Skeletal muscle tissue (tissue), 3 donors: ENCODE measurements at regions not wholly inside any gene's neighbourhood (a gene's known extent, or its start where the extent isn't known, plus 50 kb on each side); places are given as distances from the start of the nearest gene placed in this dataset.

Source experiments
- H3K27ac ChIP-seq: one replicate; pipeline ENCODE4 v1.7.0; 2013; ENCODE audit warnings: mild to moderate bottlenecking, low read depth, low read length, inconsistent platforms
- H3K27me3 ChIP-seq, 3 donors: one replicate each; pipeline ENCODE4 v1.7.0; 2013; ENCODE audit warnings: low read length in 3 of 3; ENCODE audit not compliant: control insufficient read depth in 3 of 3, insufficient read depth in 3 of 3
- H3K36me3 ChIP-seq, 3 donors: one replicate each; pipeline ENCODE4 v1.7.0; 2013; ENCODE audit warnings: low read length in 3 of 3; ENCODE audit not compliant: control insufficient read depth in 3 of 3, insufficient read depth in 3 of 3
- H3K4me1 ChIP-seq, 3 donors: one replicate each; pipeline ENCODE4 v1.7.0; 2013; ENCODE audit warnings: low read length in 3 of 3, mild to moderate bottlenecking in 3 of 3; ENCODE audit not compliant: control insufficient read depth in 3 of 3, insufficient read depth in 3 of 3
- H3K4me3 ChIP-seq, 3 donors: one replicate each; pipeline ENCODE4 v1.7.0; 2013; ENCODE audit warnings: low read length in 3 of 3
- H3K9ac ChIP-seq, 3 donors: one replicate each; pipeline ENCODE4 v1.7.0; 2013; ENCODE audit warnings: low read length in 3 of 3, mild to moderate bottlenecking in 3 of 3, moderate library complexity in 2 of 3, low read depth in 1 of 3
- H3K9me3 ChIP-seq, 3 donors: one replicate each; pipeline ENCODE4 v1.7.0; 2013; ENCODE audit warnings: low read length in 3 of 3; ENCODE audit not compliant: control insufficient read depth in 3 of 3
- donor health status: Osteomylitis.

- Histone ChIP-seq H3K4me1 (no peaks in the 10 kb centered on the region), H3K4me3 (no peak overlapping the region), H3K27ac (no peak overlapping the region), H3K27me3 (peaks cover 6 to 22% (median 17%) of the 10 kb centered on the region in 3 donors), H3K36me3 (no peaks in the 10 kb centered on the region), H3K9me3 (no peaks in the 10 kb centered on the region), H3K9ac (no peak overlapping the region)
Observed at GRCh38 chr10:2917926-2918325, 149.4 kb upstream of the PFKP start.

GRCh38 chr10:2915412-2915811 is 151.9 kb upstream of the PFKP start:
- Histone ChIP-seq H3K27ac (no peak overlapping the region), H3K4me3 (no peak overlapping the region), H3K9ac (no peak overlapping the region), H3K4me1 (no peaks in the 10 kb centered on the region), H3K9me3 (no peaks in the 10 kb centered on the region), H3K27me3 (peaks cover 0 to 13% (median 10%) of the 10 kb centered on the region in 3 donors), H3K36me3 (no peaks in the 10 kb centered on the region)

GRCh38 chr10:2914741-2915140 is 152.6 kb upstream of the PFKP start:
- no peak overlapping the region for H3K4me3 ChIP-seq
- no peaks in the 10 kb centered on the region for H3K4me1 ChIP-seq
- H3K36me3 ChIP-seq = no peaks in the 10 kb centered on the region
- peaks cover 0 to 13% (median 10%) of the 10 kb centered on the region in 3 donors for H3K27me3 ChIP-seq
- no peak overlapping the region for H3K9ac ChIP-seq
- H3K27ac ChIP-seq = no peak overlapping the region
- H3K9me3 ChIP-seq = no peaks in the 10 kb centered on the region

- Histone ChIP-seq H3K4me1 (no peaks in the 10 kb centered on the region), H3K27me3 (peaks cover 0 to 13% (median 10%) of the 10 kb centered on the region in 3 donors), H3K27ac (no peak overlapping the region), H3K9ac (no peak overlapping the region), H3K36me3 (no peaks in the 10 kb centered on the region), H3K9me3 (no peaks in the 10 kb centered on the region), H3K4me3 (no peak overlapping the region)
Observed at GRCh38 chr10:2913474-2913873, 153.9 kb upstream of the PFKP start.

- H3K27me3 ChIP-seq = peaks cover 6 to 11% (median 10%) of the 10 kb centered on the region in 3 donors
- H3K4me1 ChIP-seq = no peaks in the 10 kb centered on the region
Observed at GRCh38 chr10:2910656-2911055, 156.7 kb upstream of the PFKP start.

GRCh38 chr10:2909921-2910320 is 157.4 kb upstream of the PFKP start:
- H3K9ac ChIP-seq = no peak overlapping the region
- H3K9me3 ChIP-seq = no peaks in the 10 kb centered on the region
- H3K4me1 ChIP-seq = no peaks in the 10 kb centered on the region
- H3K36me3 ChIP-seq = no peaks in the 10 kb centered on the region
- H3K27ac ChIP-seq = no peak overlapping the region
- H3K27me3 ChIP-seq = peaks cover 8 to 10% (median 8%) of the 10 kb centered on the region in 3 donors
- no peak overlapping the region for H3K4me3 ChIP-seq

More at GRCh38 chr10:2910656-2911055, 156.7 kb upstream of the PFKP start:
- Histone ChIP-seq H3K36me3 (no peaks in the 10 kb centered on the region), H3K27ac (no peak overlapping the region), H3K9ac (no peak overlapping the region), H3K9me3 (no peaks in the 10 kb centered on the region), H3K4me3 (no peak overlapping the region)

GRCh38 chr10:2908851-2909630 is 158.3 kb upstream of the PFKP start:
- Histone ChIP-seq H3K4me1 (no peaks in the 10 kb centered on the region), H3K27me3 (peaks cover 13 to 16% (median 14%) of the 10 kb centered on the region in 3 donors), H3K4me3 (no peak overlapping the region), H3K9ac (no peak overlapping the region), H3K36me3 (no peaks in the 10 kb centered on the region), H3K9me3 (no peaks in the 10 kb centered on the region), H3K27ac (no peak overlapping the region)

- no peak overlapping the region for H3K27ac ChIP-seq
- H3K4me3 ChIP-seq = no peak overlapping the region
- H3K27me3 ChIP-seq = peaks cover 18 to 23% (median 18%) of the 10 kb centered on the region in 3 donors
- no peaks in the 10 kb centered on the region for H3K36me3 ChIP-seq
- H3K9me3 ChIP-seq = no peaks in the 10 kb centered on the region
- no peak overlapping the region for H3K9ac ChIP-seq
- H3K4me1 ChIP-seq = no peaks in the 10 kb centered on the region
Observed at GRCh38 chr10:2906974-2907373, 160.4 kb upstream of the PFKP start.

- H3K9me3 ChIP-seq = no peaks in the 10 kb centered on the region
- H3K27me3 ChIP-seq = peaks cover 18 to 23% (median 18%) of the 10 kb centered on the region in 3 donors
- no peak overlapping the region for H3K27ac ChIP-seq
- no peaks in the 10 kb centered on the region for H3K4me1 ChIP-seq
- H3K9ac ChIP-seq = no peak overlapping the region
- H3K4me3 ChIP-seq = no peak overlapping the region
- H3K36me3 ChIP-seq = no peaks in the 10 kb centered on the region
Observed at GRCh38 chr10:2905851-2906250, 161.5 kb upstream of the PFKP start.

- no peak overlapping the region for H3K4me3 ChIP-seq
- no peaks in the 10 kb centered on the region for H3K4me1 ChIP-seq
- no peak overlapping the region for H3K9ac ChIP-seq
- H3K9me3 ChIP-seq = no peaks in the 10 kb centered on the region
- no peaks in the 10 kb centered on the region for H3K36me3 ChIP-seq
- peaks cover 14 to 16% (median 15%) of the 10 kb centered on the region in 3 donors for H3K27me3 ChIP-seq
- H3K27ac ChIP-seq = no peak overlapping the region
Observed at GRCh38 chr10:2900530-2900929, 166.8 kb upstream of the PFKP start.
